Mononuclear cell (primary cell): ENCODE measurements at regions not wholly inside any gene's neighbourhood (a gene's known extent, or its start where the extent isn't known, plus 50 kb on each side); places are given as distances from the start of the nearest gene placed in this dataset.

Experiments
- H3K27me3 ChIP-seq: 2 replicates; pipeline ENCODE4 v1.6.0; 2011; ENCODE audit warnings: low read length, control low read depth; ENCODE audit not compliant: insufficient read depth
- H3K4me1 ChIP-seq: 2 replicates; pipeline ENCODE4 v1.5.1; 2011; ENCODE audit warnings: mild to moderate bottlenecking, low read length, control low read depth; ENCODE audit not compliant: insufficient read depth
- H3K4me3 ChIP-seq: 2 replicates; pipeline ENCODE4 v1.5.1; 2011; ENCODE audit warnings: mild to moderate bottlenecking, low read length, moderate library complexity
- H3K9me3 ChIP-seq: 2 replicates; pipeline ENCODE4 v1.5.1; 2011; ENCODE audit warnings: low read depth, mild to moderate bottlenecking, control low read depth, low read length

- no peaks in the 10 kb centered on the region for H3K9me3 ChIP-seq
- H3K4me3 ChIP-seq, result no peak overlapping the region
- no peaks in the 10 kb centered on the region for H3K27me3 ChIP-seq
- H3K4me1 ChIP-seq, result peaks cover 12% of the 10 kb centered on the region
Measured at GRCh38 chr4:100782356-100782755, 264.5 kb upstream of the EMCN start.

DNA sequence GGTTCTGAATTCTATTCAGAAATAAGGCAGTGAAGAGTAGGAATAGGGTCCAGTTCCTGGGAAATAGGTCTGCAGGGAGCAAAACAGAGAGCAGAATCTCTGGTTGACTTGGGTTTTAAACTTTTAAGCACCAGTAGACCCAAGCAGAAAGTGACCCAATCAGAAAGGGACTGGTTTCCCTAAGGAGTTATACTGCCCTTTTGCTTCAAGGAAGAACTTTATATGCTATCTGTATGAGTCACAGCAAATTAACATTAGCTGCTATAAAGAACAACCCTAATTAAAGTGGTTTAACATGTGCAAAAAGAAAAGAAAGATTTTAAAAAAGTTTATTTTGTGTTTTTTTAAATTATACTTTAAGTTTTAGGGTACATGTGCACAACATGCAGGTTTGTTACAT is 263.6 kb upstream of the EMCN start:
- H3K27me3 ChIP-seq, result no peaks in the 10 kb centered on the region
- no peaks in the 10 kb centered on the region for H3K9me3 ChIP-seq
- no peak overlapping the region for H3K4me3 ChIP-seq
- peaks cover 12% of the 10 kb centered on the region for H3K4me1 ChIP-seq

DNA sequence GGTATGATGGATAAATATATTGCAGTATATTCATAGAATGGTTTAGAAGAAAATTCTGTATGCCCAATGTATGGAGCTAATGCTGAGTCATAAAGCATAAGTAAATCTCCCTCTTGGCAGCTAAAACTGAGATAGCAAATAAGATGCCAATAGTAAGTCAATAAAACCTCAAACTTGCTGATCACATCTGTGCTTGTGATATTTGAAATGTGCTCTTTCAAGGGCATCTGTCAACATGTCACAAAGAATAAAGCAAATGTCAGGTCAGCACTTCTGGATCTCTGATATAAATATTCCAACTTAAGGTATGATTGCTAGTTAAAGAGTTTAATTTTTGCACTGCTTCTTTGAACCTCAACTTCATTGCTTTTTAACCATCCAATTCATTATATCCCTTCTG is 262.3 kb upstream of the EMCN start:
- H3K4me1 ChIP-seq, result peaks cover 12% of the 10 kb centered on the region
- H3K9me3 ChIP-seq, result no peaks in the 10 kb centered on the region
- H3K4me3 ChIP-seq, result no peak overlapping the region

GRCh38 chr4:100778431-100778830 is 260.6 kb upstream of the EMCN start:
- Histone ChIP-seq H3K9me3 (peaks cover 9% of the 10 kb centered on the region), H3K4me1 (peaks cover 12% of the 10 kb centered on the region), H3K4me3 (no peak overlapping the region), H3K27me3 (no peaks in the 10 kb centered on the region)

More for the DNA sequence above, 262.3 kb upstream of the EMCN start:
- no peaks in the 10 kb centered on the region for H3K27me3 ChIP-seq

DNA sequence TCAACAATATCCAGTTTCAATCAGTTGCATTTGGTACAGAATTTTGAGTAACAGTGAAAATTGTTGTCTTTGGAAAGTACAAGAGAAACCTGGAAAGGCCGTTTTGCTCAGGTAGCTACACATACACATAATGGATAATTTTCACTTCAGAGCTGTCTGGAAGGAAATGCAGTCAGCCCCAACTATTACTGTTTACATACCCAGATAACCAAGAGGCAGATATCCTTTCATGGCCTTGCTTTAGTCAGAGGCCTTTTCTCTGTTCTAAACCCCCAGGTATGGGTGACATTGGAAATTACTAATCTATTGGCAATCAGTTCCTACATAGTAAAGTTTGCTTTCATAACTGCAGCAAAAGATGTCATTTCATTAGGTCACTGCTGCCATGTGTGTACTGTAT is 244.9 kb upstream of the EMCN start:
- Histone ChIP-seq H3K4me1 (no peaks in the 10 kb centered on the region), H3K27me3 (no peaks in the 10 kb centered on the region), H3K9me3 (peaks cover 6% of the 10 kb centered on the region), H3K4me3 (no peak overlapping the region)

DNA sequence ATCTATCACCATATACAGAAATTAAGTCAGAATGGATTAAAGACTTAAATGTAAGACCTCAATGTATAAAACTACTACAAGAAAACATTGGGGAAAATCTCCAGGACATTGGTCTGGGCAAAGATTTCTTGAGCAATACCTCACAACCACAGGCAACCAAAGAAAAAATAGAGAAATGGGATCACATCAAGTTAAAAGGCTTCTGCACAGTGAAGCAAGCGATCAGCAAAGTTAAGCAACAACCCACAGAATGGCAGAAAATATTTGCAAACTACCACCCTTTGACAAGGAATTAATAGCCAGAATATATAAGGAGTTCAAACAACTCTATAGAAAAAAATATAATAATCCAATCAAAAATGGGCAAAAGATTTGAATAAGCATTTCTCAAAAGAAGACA is 236.9 kb upstream of the EMCN start:
- Histone ChIP-seq H3K9me3 (no peaks in the 10 kb centered on the region), H3K4me3 (no peak overlapping the region), H3K4me1 (no peaks in the 10 kb centered on the region), H3K27me3 (no peaks in the 10 kb centered on the region)

- no peaks in the 10 kb centered on the region for H3K4me1 ChIP-seq
- H3K27me3 ChIP-seq, result no peaks in the 10 kb centered on the region
- H3K4me3 ChIP-seq, result no peak overlapping the region
- H3K9me3 ChIP-seq, result no peaks in the 10 kb centered on the region
Measured at GRCh38 chr4:100746141-100746739, 228.4 kb upstream of the EMCN start.

DNA sequence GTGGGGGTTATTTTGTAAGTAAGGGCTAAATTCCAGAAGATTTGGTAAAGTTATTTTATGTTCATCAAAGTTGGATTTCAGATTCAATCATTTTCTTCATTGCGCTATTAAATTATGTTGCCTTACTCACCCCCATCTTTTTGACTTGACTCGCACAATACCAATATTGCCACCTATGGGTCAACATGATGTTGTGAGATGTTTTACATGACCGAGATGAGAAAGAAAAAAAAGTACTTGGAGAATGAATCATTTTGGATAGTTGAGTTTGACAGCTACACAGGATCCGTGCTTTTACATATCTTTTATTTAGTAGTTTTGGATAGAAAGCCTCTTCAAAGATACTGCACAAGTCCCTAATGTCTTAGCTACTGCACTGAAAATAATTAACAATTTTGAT is 224.2 kb upstream of the EMCN start:
- Histone ChIP-seq H3K4me3 (no peak overlapping the region), H3K27me3 (no peaks in the 10 kb centered on the region), H3K4me1 (no peaks in the 10 kb centered on the region), H3K9me3 (no peaks in the 10 kb centered on the region)

GRCh38 chr4:100739426-100739825 is 221.6 kb upstream of the EMCN start:
- no peaks in the 10 kb centered on the region for H3K4me1 ChIP-seq
- H3K9me3 ChIP-seq, result no peaks in the 10 kb centered on the region
- H3K4me3 ChIP-seq, result no peak overlapping the region

GRCh38 chr4:100738196-100739165 is 220.7 kb upstream of the EMCN start:
- Histone ChIP-seq H3K4me3 (no peak overlapping the region), H3K9me3 (no peaks in the 10 kb centered on the region), H3K27me3 (no peaks in the 10 kb centered on the region), H3K4me1 (no peaks in the 10 kb centered on the region)

More at GRCh38 chr4:100739426-100739825, 221.6 kb upstream of the EMCN start:
- no peaks in the 10 kb centered on the region for H3K27me3 ChIP-seq

DNA sequence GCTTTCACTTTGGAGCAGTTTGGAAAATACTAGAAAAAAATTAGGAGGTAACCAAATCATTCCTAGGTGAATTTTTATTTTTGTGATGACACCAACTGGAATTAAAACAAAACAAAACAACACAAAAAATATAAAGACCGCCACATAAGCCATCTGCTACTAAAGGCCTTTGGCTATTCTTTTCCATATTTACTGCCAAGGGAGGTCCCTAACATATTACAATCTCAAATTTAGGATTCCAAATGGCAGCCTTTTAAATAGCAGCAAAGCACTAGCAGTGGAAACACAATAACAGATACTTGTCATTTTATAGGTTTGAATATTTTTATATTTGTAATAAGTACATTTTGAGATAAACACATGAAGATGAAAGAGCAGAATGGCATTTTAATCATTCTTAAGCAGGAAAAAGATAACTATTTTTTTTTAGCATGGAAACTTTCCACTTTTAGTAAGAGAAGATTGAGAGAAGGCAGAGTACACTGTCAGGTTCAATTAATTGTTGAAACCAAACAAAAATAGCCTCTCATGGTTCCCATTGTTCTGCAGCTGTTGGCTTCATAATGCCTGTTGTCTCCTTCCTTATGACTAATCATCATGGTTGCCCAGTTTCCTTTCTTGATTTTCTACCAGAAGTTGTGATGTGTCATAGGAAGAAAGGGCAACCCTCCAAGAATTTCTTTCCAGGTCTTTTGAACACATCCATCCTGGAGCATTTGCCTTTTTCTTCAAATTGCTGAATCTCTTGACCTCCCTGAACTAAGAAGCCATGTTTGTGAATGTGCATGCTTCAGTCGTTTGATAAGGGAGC is 219.0 kb upstream of the EMCN start:
- no peak overlapping the region for H3K4me3 ChIP-seq
- H3K27me3 ChIP-seq, result no peaks in the 10 kb centered on the region
- no peaks in the 10 kb centered on the region for H3K4me1 ChIP-seq
- H3K9me3 ChIP-seq, result no peaks in the 10 kb centered on the region

- no peak overlapping the region for H3K4me3 ChIP-seq
- no peaks in the 10 kb centered on the region for H3K4me1 ChIP-seq
- H3K9me3 ChIP-seq, result no peaks in the 10 kb centered on the region
- H3K27me3 ChIP-seq, result no peaks in the 10 kb centered on the region
Measured at GRCh38 chr4:100728861-100729260, 211.0 kb upstream of the EMCN start.

DNA sequence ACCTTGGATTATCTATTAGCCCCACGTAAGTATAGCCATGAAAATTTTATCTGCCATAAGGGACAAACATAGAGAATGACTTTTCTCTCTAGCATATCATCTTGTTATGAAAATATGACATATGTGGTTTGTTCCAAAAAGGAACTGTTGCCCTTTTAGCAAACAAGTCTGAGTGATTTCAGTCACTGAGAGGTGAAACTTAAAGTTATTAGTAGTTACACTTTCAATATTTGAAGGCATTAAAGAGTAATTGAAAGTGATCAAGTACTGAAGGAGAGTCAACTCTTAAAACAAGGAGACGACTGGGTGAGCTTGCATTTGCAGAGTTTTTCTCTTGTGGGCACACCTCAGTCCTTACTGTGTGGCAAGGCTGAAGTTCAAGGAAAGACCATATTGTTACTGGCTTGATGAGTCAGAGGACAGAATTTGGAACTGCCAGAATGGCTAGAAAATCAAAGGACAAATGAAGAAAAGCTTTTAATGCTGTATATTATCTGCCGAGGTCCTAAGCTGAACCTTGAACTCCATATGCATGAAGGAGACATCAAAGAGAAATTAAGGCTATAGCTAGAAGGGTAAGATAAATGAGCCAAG is 205.1 kb upstream of the EMCN start:
- H3K4me1 ChIP-seq, result no peaks in the 10 kb centered on the region
- no peak overlapping the region for H3K4me3 ChIP-seq
- no peaks in the 10 kb centered on the region for H3K9me3 ChIP-seq
- no peaks in the 10 kb centered on the region for H3K27me3 ChIP-seq

GRCh38 chr4:100722133-100722532 is 204.3 kb upstream of the EMCN start:
- Histone ChIP-seq H3K9me3 (no peaks in the 10 kb centered on the region), H3K4me3 (no peak overlapping the region), H3K27me3 (no peaks in the 10 kb centered on the region), H3K4me1 (no peaks in the 10 kb centered on the region)

- Histone ChIP-seq H3K27me3 (no peaks in the 10 kb centered on the region), H3K4me1 (no peaks in the 10 kb centered on the region), H3K9me3 (no peaks in the 10 kb centered on the region), H3K4me3 (no peak overlapping the region)
Measured at GRCh38 chr4:100721490-100721889, 203.7 kb upstream of the EMCN start.
